Mesothelial cell of epicardium (in vitro differentiated cells): ENCODE measurements at regions not wholly inside any gene's neighbourhood (a gene's known extent, or its start where the extent isn't known, plus 50 kb on each side); places are given as distances from the start of the nearest gene placed in this dataset.

ENCODE experiments used
- DNase-seq, 2 experiments: peaks; one replicate each; pipeline ENCODE4 v3.0.0; 2021; ENCODE audit warnings: low spot score in 2 of 2; ENCODE audit not compliant: unreplicated experiment in 2 of 2
- H3K27ac Mint-ChIP-seq: 2 replicates; pipeline ENCODE4 v1.8.0; 2021; ENCODE audit warnings: mixed read lengths
- H3K27me3 Mint-ChIP-seq: 2 replicates; pipeline ENCODE4 v1.8.0; 2021; ENCODE audit warnings: low read depth, mixed read lengths
- H3K36me3 Mint-ChIP-seq: 2 replicates; pipeline ENCODE4 v1.8.0; 2021; ENCODE audit warnings: mixed read lengths
- H3K4me1 Mint-ChIP-seq: 2 replicates; pipeline ENCODE4 v1.8.0; 2021; ENCODE audit warnings: mixed read lengths
- H3K4me3 Mint-ChIP-seq: 2 replicates; pipeline ENCODE4 v1.8.0; 2021; ENCODE audit warnings: mild to moderate bottlenecking, moderate library complexity, mixed read lengths
- H3K9me3 Mint-ChIP-seq: 2 replicates; pipeline ENCODE4 v1.8.0; 2021; ENCODE audit warnings: mixed read lengths
- TF ChIP-seq, protein P1 (sequence below): fragments of 200-600 bp; sonication (generic); IDR thresholded peaks from one replicate; pipeline ENCODE4 v1.5.0; 2021; ENCODE audit warnings: antibody characterized with exemption; ENCODE audit not compliant: unreplicated experiment

DNA sequence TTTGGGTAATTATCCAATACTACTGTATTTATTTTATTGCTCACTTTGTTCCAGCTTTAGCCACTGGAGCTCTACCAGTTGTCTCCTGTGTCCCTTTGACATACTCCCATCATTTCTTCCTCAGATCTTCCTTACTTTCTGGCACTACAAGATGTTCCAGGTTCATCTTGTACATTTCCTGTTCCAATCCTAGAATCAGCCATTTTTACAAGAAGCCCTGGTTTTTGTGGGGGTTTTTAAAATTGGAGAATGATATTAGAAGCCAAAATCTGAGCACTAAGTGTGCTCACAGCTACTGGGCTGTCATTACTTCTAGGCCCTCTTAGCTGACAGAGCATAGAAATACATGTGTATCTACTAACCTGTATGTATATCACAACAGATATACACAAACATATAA, 164.3 kb downstream of the ZFP36L2 start:
- Mint-ChIP-seq H3K36me3 (peaks cover 12% of the 10 kb centered on the region), H3K4me1 (peaks cover 27% of the 10 kb centered on the region), H3K27me3 (no peaks in the 10 kb centered on the region), H3K4me3 (no peak overlapping the region), H3K27ac (no peak overlapping the region), H3K9me3 (peaks cover 19% of the 10 kb centered on the region)
- DNase-seq: no peak
- TF ChIP-seq, protein P1, sequence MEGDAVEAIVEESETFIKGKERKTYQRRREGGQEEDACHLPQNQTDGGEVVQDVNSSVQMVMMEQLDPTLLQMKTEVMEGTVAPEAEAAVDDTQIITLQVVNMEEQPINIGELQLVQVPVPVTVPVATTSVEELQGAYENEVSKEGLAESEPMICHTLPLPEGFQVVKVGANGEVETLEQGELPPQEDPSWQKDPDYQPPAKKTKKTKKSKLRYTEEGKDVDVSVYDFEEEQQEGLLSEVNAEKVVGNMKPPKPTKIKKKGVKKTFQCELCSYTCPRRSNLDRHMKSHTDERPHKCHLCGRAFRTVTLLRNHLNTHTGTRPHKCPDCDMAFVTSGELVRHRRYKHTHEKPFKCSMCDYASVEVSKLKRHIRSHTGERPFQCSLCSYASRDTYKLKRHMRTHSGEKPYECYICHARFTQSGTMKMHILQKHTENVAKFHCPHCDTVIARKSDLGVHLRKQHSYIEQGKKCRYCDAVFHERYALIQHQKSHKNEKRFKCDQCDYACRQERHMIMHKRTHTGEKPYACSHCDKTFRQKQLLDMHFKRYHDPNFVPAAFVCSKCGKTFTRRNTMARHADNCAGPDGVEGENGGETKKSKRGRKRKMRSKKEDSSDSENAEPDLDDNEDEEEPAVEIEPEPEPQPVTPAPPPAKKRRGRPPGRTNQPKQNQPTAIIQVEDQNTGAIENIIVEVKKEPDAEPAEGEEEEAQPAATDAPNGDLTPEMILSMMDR: no peak

DNA sequence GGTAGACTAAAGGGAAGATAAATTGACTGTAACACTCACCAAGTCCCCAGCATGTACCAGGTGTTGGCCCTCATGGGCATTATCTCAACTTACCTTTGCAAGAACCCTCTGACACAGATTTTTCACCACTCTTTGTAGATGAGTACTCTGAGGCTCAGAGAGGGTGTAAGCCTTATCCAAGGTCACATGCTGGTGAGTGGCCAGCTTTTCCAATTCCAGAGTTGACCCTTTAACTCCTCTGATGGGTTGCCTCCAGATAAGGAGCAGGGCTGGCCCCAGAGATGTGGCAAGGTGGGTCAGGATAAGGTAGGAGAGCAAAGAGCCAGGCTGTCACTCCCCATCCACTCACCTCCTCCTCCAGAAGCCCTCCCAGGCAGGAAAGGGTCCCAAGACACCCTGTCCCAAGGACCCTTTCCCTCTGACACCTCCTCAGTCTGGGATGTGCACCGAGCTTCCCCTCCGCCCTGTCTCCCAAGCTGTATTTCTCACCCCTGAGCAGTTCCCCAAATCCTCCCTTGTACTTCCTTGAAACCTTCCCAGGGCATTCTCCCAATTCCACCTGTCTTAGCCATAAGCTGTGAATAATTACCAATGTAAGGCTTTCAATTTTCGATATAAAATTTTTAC, 165.9 kb downstream of the ZFP36L2 start:
- H3K36me3 Mint-ChIP-seq: peaks cover 12% of the 10 kb centered on the region

DNA sequence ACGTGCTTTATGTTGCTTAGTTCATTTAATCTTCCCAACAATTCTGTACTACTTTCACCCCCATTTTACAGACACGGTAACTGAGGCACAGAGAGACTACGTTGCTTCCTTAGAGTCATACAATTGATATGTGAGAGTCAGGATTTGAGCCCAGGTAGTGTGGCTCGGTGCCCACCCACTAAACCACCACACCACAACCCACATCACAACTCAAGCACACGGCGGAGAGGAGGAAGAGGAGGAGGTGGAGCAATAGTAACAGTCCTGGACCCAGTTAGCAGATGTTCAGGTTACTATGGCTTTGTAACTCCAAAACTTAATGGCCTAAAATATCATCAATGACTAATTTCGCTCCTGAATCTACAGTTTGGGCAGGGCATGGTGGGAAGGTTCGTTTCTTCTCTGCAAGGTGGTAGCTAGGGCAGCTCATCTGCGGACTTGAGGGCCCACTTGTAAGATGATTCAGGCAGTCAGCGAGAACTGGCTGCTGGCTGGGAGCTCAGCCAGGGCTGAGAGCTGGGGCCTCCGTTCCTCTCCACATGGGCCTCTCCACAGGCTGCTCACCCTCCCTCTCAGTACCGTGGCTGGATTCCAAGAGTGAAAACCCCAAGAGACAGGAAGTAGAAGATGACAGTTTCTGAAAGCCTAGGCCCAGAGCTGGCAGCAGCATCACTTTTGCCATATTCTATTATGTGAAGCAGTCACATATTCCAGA, 167.1 kb downstream of the ZFP36L2 start:
- Mint-ChIP-seq H3K9me3 (peaks cover 16% of the 10 kb centered on the region), H3K27me3 (no peaks in the 10 kb centered on the region), H3K4me1 (peaks cover 45% of the 10 kb centered on the region), H3K4me3 (no peak overlapping the region), H3K27ac (peak overlapping the region; percentile 78), H3K36me3 (peaks cover 10% of the 10 kb centered on the region)
- peak in 1 of 2 experiments; percentile 61 for DNase-seq
- TF ChIP-seq, protein P1: no peak

More for the DNA sequence above, 165.9 kb downstream of the ZFP36L2 start:
- Mint-ChIP-seq H3K4me1 (peaks cover 35% of the 10 kb centered on the region), H3K9me3 (peaks cover 19% of the 10 kb centered on the region), H3K27ac (peak overlapping the region; percentile 11), H3K27me3 (no peaks in the 10 kb centered on the region), H3K4me3 (no peak overlapping the region)
- DNase-seq: no peak
- TF ChIP-seq, protein P1: no peak

DNA sequence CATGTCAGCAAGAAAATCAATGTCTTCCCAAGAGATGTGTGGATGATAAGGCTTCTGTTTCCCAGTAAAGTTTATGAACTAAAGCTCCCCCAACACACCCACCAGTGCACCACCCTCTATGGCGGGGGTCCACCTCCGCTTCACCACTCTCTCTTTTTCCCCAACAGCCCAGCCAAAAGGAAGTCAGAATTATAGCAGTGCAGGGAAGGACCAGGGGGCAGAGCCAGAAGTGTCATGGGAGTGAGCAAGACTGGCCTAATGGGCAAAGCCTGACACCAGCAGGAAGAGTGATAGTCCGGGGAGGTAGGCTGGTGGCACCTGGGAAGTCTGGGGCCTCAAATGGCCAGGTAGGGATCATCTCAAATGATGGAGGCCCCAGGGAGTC, 167.7 kb downstream of the ZFP36L2 start:
- TF ChIP-seq, protein P1: no peak
- H3K27ac Mint-ChIP-seq: peak overlapping the region; percentile 93
- DNase-seq: no peak

DNA sequence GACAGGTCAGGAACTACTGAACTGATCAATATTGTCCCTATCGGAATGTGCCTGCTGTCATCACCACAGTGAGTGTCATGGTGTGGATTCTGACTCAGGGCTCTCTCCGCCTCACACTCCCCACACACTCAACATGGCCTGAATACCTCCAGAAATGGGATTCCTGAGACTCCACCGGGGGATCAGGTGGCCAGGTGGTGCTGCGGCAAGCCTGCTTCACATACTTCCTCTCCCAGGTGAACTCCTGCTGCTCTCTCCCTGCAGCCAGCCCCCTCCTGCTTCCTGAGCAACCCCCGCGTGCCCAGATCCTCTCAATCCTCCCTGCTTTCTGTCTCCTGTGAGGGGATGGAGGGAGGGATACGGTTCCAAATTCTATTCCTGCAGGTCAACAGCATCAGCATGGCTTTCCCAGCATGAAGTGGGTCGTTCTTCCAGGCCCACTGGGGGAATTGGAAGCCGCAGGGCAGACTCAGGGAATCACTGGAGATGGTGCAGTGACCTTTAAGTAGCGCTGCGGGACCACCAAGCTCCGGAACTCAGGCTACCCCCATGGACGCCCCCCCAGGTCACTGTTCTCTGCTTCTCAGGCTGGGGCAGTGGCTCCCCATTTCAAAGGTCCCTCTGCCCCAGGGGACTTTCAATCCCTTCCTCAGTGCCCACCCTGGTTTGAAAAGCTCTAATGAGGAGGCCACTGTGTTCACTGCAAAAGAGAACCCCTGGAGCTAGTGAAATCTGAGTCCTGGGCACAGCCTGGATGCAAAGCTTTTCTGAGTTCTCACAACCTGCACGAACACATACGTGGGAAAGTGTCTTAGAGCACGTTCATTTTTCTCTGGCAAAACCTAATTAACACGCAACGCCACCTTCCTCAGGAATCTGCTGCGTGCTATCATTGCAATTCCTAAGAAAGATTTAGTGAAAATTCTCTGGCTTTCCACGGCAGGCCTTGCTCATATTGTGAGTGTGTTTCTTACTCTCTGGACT, 168.4 kb downstream of the ZFP36L2 start:
- peaks cover 7% of the 10 kb centered on the region for H3K36me3 Mint-ChIP-seq
- peak overlapping the region; percentile 93 for H3K27ac Mint-ChIP-seq
- no peak for DNase-seq
- peaks cover 48% of the 10 kb centered on the region for H3K4me1 Mint-ChIP-seq
- peaks cover 11% of the 10 kb centered on the region for H3K9me3 Mint-ChIP-seq
- TF ChIP-seq, protein P1: no peak
- H3K4me3 Mint-ChIP-seq: no peak overlapping the region
- no peaks in the 10 kb centered on the region for H3K27me3 Mint-ChIP-seq

More for the DNA sequence above, 167.7 kb downstream of the ZFP36L2 start:
- Mint-ChIP-seq H3K9me3 (peaks cover 11% of the 10 kb centered on the region), H3K4me3 (no peak overlapping the region), H3K36me3 (peaks cover 7% of the 10 kb centered on the region), H3K27me3 (no peaks in the 10 kb centered on the region), H3K4me1 (peaks cover 45% of the 10 kb centered on the region)
